HepG2 (cell line): ENCODE measurements at regions not wholly inside any gene's neighbourhood (a gene's known extent, or its start where the extent isn't known, plus 50 kb on each side); places are given as distances from the start of the nearest gene placed in this dataset.

Experiments used
- ARNT ChIP-seq: fragments of 450-650 bp; IDR thresholded peaks from 2 replicates; pipeline ENCODE4 v1.6.1; 2017
- ZNF263 ChIP-seq: sonication (generic); formaldehyde crosslinking; IDR thresholded peaks from 2 replicates; pipeline ENCODE4 v1.4.0; 2020; ENCODE audit warnings: missing genetic modification reagents
- ZNF367 ChIP-seq: sonication (generic); formaldehyde crosslinking; IDR thresholded peaks from 2 replicates; pipeline ENCODE4 v1.4.0; 2020; ENCODE audit warnings: missing genetic modification reagents, borderline replicate concordance

- TF ChIP-seq ARNT: no peak
- TF ChIP-seq ZNF367: no peak
- TF ChIP-seq ZNF263 (CRISPR knock-in tag): no peak
Observed at GRCh38 chr16:80875616-80876015, 71.2 kb upstream of the CDYL2 start.
